Right lobe of liver (tissue), 6 donors: ENCODE measurements at regions not wholly inside any gene's neighbourhood (a gene's known extent, or its start where the extent isn't known, plus 50 kb on each side); places are given as distances from the start of the nearest gene placed in this dataset.

Source experiments
- ATAC-seq, 4 donors: fragments of 200-7000 bp; cut with Tn5 transposase; one replicate each; pipeline ENCODE4 v1.9.1; 2020; ENCODE audit warnings: mild to moderate bottlenecking in 4 of 4, moderate library complexity in 4 of 4
- DNase-seq, 3 donors: peaks; one replicate each; pipeline ENCODE4 v3.0.0-alpha.2; 2020
- H3K27ac ChIP-seq, 3 donors: fragments of 200-600 bp; one replicate each; pipeline ENCODE4 v1.8.0; 2022
- H3K27me3 ChIP-seq, 2 donors: fragments of 200-600 bp; one replicate each; pipeline ENCODE4 v1.8.0; 2022
- H3K36me3 ChIP-seq, 4 donors: fragments of 200-600 bp; sonication (generic) in 1 of 4; one replicate each; pipeline versions ENCODE4 v1.5.1 to v1.8.0; 2017 to 2022; ENCODE audit warnings: control low read depth in 1 of 4
- H3K4me1 ChIP-seq, 4 donors: fragments of 200-600 bp; sonication (generic) in 1 of 4; one replicate each; pipeline versions ENCODE4 v1.5.1 to v1.8.0; 2017 to 2022; ENCODE audit warnings: control low read depth in 1 of 4
- H3K4me3 ChIP-seq, 3 donors: fragments of 200-600 bp; one replicate each; pipeline ENCODE4 v1.8.0; 2022
- H3K9me3 ChIP-seq, 4 donors: fragments of 200-600 bp; sonication (generic) in 1 of 4; one replicate each; pipeline versions ENCODE4 v1.5.1 to v1.8.0; 2017 to 2022; ENCODE audit warnings: control low read depth in 1 of 4
- POLR2A ChIP-seq: fragments of 450-650 bp; IDR thresholded peaks from one replicate; pipeline ENCODE4 v1.6.1; 2017; ENCODE audit warnings: antibody characterized with exemption, mild to moderate bottlenecking
- WGBS: methylation state at CpG from one replicate; pipeline ENCODE4 v1.1.6; 2018; ENCODE audit warnings: low coverage, low lambda C conversion rate; ENCODE audit not compliant: insufficient coverage; ENCODE audit errors: missing lambda C conversion rate; 5-methylcytosine and 5-hydroxymethylcytosine counted together
- intact Hi-C, 2 donors: fragments of 100-400 bp; cut with DNase I; formaldehyde crosslinking; loops; one replicate each; pipeline versions ENCODE4 v1.11.2 to v1.14.1; 2022
- TF ChIP-seq, protein P1 (sequence below), 4 donors: fragments of 200-600 bp in 3 of 4; fragments of 450-650 bp in 1 of 4; IDR thresholded peaks; one replicate each; pipeline versions ENCODE4 v1.5.1 to v1.8.0; 2016 to 2022; ENCODE audit warnings: antibody characterized with exemption in 4 of 4, mild to moderate bottlenecking in 2 of 4
- donor health status: DM: no; HTN: yes; CAD: no.
- donor health status: DM: no; HTN: no; CAD: no.
- donor health status: DM: no; HTN: no; CAD: no.
- donor health status: DM: no; HTN: yes; CAD: no.
- donor health status: DM: no; HTN: yes; CAD: no.

DNA sequence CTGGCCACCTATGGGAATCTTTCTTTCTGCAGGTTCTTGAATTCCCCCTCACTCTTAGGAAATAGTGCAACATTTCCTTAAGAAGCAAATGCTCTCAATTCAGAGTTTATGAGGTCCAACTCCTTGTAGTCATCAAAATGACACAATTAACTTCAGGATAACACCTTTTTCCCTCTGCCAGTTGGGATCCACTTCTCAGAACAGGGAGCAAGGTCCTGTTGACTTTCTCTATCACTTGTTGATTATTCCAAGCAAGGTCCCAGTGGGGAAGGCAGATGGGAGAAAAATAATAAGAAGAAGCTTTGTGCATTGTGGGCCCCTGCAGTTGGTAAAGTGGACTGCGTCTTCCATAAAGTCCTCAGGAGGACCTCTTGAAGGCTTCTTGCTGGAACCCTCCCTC, 315.6 kb upstream of the NPSR1 start:
- 43% methylated on average over 1 of the region's 1 CpG for WGBS
- ATAC-seq (no peak), DNase-seq (no peak)
- Histone ChIP-seq H3K36me3 (no peaks in the 10 kb centered on the region), H3K4me1 (no peaks in the 10 kb centered on the region), H3K27ac (no peak overlapping the region), H3K27me3 (no peaks in the 10 kb centered on the region), H3K4me3 (no peak overlapping the region), H3K9me3 (no peaks in the 10 kb centered on the region)
- intact Hi-C loops = no loop called here
- TF ChIP-seq POLR2A = no peak
- TF ChIP-seq, protein P1, sequence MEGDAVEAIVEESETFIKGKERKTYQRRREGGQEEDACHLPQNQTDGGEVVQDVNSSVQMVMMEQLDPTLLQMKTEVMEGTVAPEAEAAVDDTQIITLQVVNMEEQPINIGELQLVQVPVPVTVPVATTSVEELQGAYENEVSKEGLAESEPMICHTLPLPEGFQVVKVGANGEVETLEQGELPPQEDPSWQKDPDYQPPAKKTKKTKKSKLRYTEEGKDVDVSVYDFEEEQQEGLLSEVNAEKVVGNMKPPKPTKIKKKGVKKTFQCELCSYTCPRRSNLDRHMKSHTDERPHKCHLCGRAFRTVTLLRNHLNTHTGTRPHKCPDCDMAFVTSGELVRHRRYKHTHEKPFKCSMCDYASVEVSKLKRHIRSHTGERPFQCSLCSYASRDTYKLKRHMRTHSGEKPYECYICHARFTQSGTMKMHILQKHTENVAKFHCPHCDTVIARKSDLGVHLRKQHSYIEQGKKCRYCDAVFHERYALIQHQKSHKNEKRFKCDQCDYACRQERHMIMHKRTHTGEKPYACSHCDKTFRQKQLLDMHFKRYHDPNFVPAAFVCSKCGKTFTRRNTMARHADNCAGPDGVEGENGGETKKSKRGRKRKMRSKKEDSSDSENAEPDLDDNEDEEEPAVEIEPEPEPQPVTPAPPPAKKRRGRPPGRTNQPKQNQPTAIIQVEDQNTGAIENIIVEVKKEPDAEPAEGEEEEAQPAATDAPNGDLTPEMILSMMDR (IDR thresholded peaks at IDR 0.05) = no peak

DNA sequence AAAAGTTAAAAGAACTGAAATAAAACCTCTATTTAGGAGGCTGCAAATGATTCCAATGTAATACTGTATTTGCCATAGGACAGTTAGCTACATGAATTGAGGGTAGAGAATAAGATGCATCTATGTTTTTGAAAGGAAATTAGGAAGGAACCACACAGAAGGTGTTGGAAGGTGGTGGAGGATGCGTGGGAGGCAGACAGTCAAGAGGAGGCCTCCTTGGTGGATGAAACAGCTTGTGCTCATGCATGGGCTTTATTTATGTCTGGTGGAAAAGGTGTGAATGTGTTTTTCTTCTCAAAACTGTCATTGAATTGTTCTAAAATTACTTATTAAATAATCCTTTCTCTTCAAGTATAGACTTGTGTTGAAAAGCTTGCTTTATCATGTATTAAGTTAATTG, 314.4 kb upstream of the NPSR1 start:
- intact Hi-C loops = no loop called here
- H3K4me1 ChIP-seq = no peaks in the 10 kb centered on the region
- TF ChIP-seq, protein P1 (IDR thresholded peaks at IDR 0.05) = no peak
- no peak for TF ChIP-seq POLR2A
- 53% methylated on average over 1 of the region's 1 CpG for WGBS
- H3K36me3 ChIP-seq = no peaks in the 10 kb centered on the region
- DNase-seq (no peak), ATAC-seq (no peak)
- no peaks in the 10 kb centered on the region for H3K9me3 ChIP-seq
- H3K27me3 ChIP-seq = no peaks in the 10 kb centered on the region
- H3K27ac ChIP-seq = no peak overlapping the region
- H3K4me3 ChIP-seq = no peak overlapping the region

DNA sequence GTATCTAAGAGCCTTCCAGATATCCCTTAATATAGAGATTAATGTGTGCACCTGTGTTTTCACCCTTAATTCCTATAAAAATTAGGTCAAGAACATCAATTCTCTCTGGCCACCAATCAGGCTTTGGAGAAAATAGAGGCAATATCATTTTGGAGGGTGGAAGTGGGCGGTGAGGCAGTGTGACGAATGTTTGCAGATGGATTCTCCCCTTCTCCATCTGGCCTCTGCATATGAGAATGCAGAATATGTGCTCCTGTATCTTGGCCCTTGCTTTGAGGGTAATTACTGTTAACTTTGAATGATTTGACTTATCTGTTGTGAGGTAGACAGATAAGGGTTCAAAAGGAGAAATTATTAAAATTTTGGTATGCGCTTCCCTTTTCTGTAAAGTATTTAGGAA, 304.0 kb upstream of the NPSR1 start:
- no peak for ATAC-seq
- intact Hi-C loops = no loop called here

DNA sequence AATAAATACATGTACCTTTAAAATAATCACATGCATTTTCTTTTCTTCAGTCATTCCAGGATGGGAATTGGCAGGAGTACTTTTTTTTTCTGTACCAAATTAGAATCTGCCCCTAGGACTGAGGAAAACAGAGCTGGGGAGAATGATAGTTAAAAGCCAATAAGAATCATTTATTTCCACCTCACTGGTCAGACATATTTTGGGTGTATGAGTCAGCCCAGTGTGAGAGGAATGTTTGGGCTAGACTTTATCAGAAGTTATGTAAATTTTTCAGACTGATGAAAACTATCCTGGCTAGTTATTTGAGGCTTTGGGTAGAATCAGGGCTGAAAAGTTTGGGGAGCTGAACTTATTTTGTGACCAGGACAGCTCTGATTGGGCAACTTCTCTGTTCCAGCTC, 303.1 kb upstream of the NPSR1 start:
- Histone ChIP-seq H3K9me3 (no peaks in the 10 kb centered on the region), H3K36me3 (no peaks in the 10 kb centered on the region), H3K4me1 (no peaks in the 10 kb centered on the region), H3K4me3 (no peak overlapping the region), H3K27me3 (no peaks in the 10 kb centered on the region), H3K27ac (no peak overlapping the region)
- intact Hi-C loops = no loop called here
- TF ChIP-seq, protein P1 (IDR thresholded peaks at IDR 0.05) = no peak
- TF ChIP-seq POLR2A = no peak
- ATAC-seq = no peak
- no peak for DNase-seq

More for the DNA sequence above, 304.0 kb upstream of the NPSR1 start:
- Histone ChIP-seq H3K27ac (no peak overlapping the region), H3K36me3 (no peaks in the 10 kb centered on the region), H3K27me3 (no peaks in the 10 kb centered on the region), H3K9me3 (no peaks in the 10 kb centered on the region), H3K4me3 (no peak overlapping the region), H3K4me1 (no peaks in the 10 kb centered on the region)
- no peak for DNase-seq
- WGBS = 72% methylated on average over 3 of the region's 3 CpGs
- TF ChIP-seq POLR2A = no peak
- TF ChIP-seq, protein P1 (IDR thresholded peaks at IDR 0.05) = no peak

DNA sequence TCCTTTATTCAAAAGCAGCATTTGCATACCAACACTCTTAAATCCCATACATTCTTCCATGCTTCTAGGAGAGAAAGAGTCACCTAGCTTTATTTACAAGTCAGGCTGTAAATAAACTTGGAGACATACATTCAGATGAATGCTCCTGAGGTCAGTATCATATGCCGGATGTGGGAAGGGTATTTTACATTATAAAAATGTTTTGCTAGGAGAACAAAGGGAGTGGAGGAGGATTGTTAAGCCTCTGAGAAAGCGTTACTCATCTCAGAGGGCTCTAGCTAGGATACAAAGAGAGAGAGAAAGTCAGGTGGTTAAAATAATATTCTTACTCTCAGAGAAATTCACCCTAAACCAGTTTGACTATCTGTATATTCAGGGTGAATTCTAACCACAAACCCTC, 300.9 kb upstream of the NPSR1 start:
- no peak for TF ChIP-seq POLR2A
- TF ChIP-seq, protein P1 (IDR thresholded peaks at IDR 0.05) = no peak
- no peak for DNase-seq
- no peaks in the 10 kb centered on the region for H3K4me1 ChIP-seq
- no peak overlapping the region for H3K27ac ChIP-seq
- 69% methylated on average over 2 of the region's 2 CpGs for WGBS
- intact Hi-C loops = no loop called here
- no peak overlapping the region for H3K4me3 ChIP-seq
- ATAC-seq = no peak
- no peaks in the 10 kb centered on the region for H3K9me3 ChIP-seq
- H3K27me3 ChIP-seq = no peaks in the 10 kb centered on the region
- H3K36me3 ChIP-seq = no peaks in the 10 kb centered on the region
